Karpas-422 (cell line): ENCODE measurements at regions not wholly inside any gene's neighbourhood (a gene's known extent, or its start where the extent isn't known, plus 50 kb on each side); places are given as distances from the start of the nearest gene placed in this dataset.

ENCODE experiments used
- DNase-seq: peaks from one replicate; pipeline ENCODE4 v3.0.0-alpha.2; 2015
- H2AFZ ChIP-seq: fragments of 200-600 bp; sonication (generic); 2 replicates; pipeline ENCODE4 v1.6.1; 2014; ENCODE audit warnings: antibody characterized with exemption, low read length, mixed read lengths
- H3K27ac ChIP-seq: fragments of 200-600 bp; sonication (generic); 2 replicates; pipeline ENCODE4 v1.5.1; 2014; ENCODE audit warnings: mild to moderate bottlenecking, low read length, moderate library complexity
- H3K27me3 ChIP-seq: fragments of 200-600 bp; sonication (generic); 2 replicates; pipeline ENCODE4 v1.6.1; 2014; ENCODE audit warnings: low read length, mixed read lengths
- H3K36me3 ChIP-seq: fragments of 200-600 bp; sonication (generic); 2 replicates; pipeline ENCODE4 v1.6.1; 2014; ENCODE audit warnings: low read length, mixed read lengths; ENCODE audit not compliant: insufficient read depth
- H3K4me1 ChIP-seq: fragments of 200-600 bp; sonication (generic); 2 replicates; pipeline ENCODE4 v1.6.1; 2014; ENCODE audit warnings: mild to moderate bottlenecking, low read length, mixed read lengths
- H3K4me2 ChIP-seq: fragments of 200-600 bp; sonication (generic); 2 replicates; pipeline ENCODE4 v1.6.1; 2014; ENCODE audit warnings: low read length, low read depth, mild to moderate bottlenecking; ENCODE audit not compliant: poor library complexity, severe bottlenecking
- H3K4me3 ChIP-seq: fragments of 200-600 bp; sonication (generic); 2 replicates; pipeline ENCODE4 v1.5.1; 2014; ENCODE audit warnings: mild to moderate bottlenecking, antibody characterized with exemption, low read length, mixed read lengths
- H3K79me2 ChIP-seq: fragments of 200-600 bp; sonication (generic); 2 replicates; pipeline ENCODE4 v1.6.1; 2014; ENCODE audit warnings: mild to moderate bottlenecking, low read length, mixed read lengths
- H3K9ac ChIP-seq: fragments of 200-600 bp; sonication (generic); 2 replicates; pipeline ENCODE4 v1.6.0; 2014; ENCODE audit warnings: low read length
- H3K9me2 ChIP-seq: fragments of 200-600 bp; sonication (generic), shearing (Covaris generic); replicated peaks from 2 replicates; pipeline ENCODE4 v1.6.0; 2014; ENCODE audit warnings: mild to moderate bottlenecking, low read length, moderate library complexity; ENCODE audit not compliant: insufficient read depth
- H3K9me3 ChIP-seq: fragments of 300-700, 200-600 bp; sonication (generic); 2 replicates; pipeline ENCODE4 v1.6.1; 2014; ENCODE audit warnings: low read length, mixed read lengths
- H4K20me1 ChIP-seq: fragments of 200-600 bp; sonication (generic); 2 replicates; pipeline ENCODE4 v1.6.1; 2014; ENCODE audit warnings: mild to moderate bottlenecking, antibody characterized with exemption, low read length, low read depth; ENCODE audit not compliant: insufficient read depth

- no peak overlapping the region for H3K4me2 ChIP-seq
- H2AFZ ChIP-seq: no peak overlapping the region
- no peak overlapping the region for H3K27ac ChIP-seq
- H3K36me3 ChIP-seq: no peaks in the 10 kb centered on the region
- no peaks in the 10 kb centered on the region for H3K4me1 ChIP-seq
- no peaks in the 10 kb centered on the region for H4K20me1 ChIP-seq
- H3K4me3 ChIP-seq: no peak overlapping the region
- no peak for DNase-seq
- H3K79me2 ChIP-seq: no peaks in the 10 kb centered on the region
- H3K9me3 ChIP-seq: peaks cover 31% of the 10 kb centered on the region
- no peak overlapping the region for H3K9ac ChIP-seq
- no peaks in the 10 kb centered on the region for H3K27me3 ChIP-seq
- H3K9me2 ChIP-seq: no peaks in the 10 kb centered on the region
These were observed 297.4 kb downstream of the ZWINT start for GRCh38 chr10:56063642-56064041.

GRCh38 chr10:56057860-56058259 is 303.2 kb downstream of the ZWINT start:
- Histone ChIP-seq H3K27ac (no peak overlapping the region), H4K20me1 (no peaks in the 10 kb centered on the region), H3K4me3 (no peak overlapping the region), H3K9me2 (no peaks in the 10 kb centered on the region), H3K27me3 (no peaks in the 10 kb centered on the region), H3K9me3 (peaks cover 31% of the 10 kb centered on the region), H2AFZ (no peak overlapping the region), H3K79me2 (no peaks in the 10 kb centered on the region), H3K4me1 (no peaks in the 10 kb centered on the region), H3K36me3 (no peaks in the 10 kb centered on the region), H3K9ac (no peak overlapping the region), H3K4me2 (no peak overlapping the region)
- DNase-seq: no peak

DNA sequence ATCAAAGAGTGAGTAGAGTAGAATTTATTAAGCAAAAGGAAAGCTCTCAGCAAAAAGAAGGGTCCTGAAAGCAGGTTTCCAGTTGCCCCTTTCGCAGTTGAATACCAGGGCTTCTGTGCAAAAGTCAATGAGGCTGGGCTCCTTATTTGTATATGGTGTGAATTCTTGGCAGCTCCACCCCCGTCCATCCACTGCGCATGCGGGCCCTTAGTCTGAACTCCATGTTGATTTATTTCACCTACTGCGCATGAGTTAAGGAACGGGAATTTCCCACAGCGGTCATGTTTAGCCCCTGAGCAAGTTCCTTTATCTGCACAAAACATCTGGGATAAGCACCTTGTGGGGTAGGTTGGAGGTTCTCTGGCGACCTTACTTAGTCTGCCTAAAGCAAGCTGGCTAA is 325.6 kb downstream of the ZWINT start:
- Histone ChIP-seq H3K79me2 (no peaks in the 10 kb centered on the region), H3K36me3 (no peaks in the 10 kb centered on the region), H3K27me3 (no peaks in the 10 kb centered on the region), H3K4me3 (no peak overlapping the region), H3K9me2 (no peaks in the 10 kb centered on the region), H4K20me1 (no peaks in the 10 kb centered on the region), H2AFZ (no peak overlapping the region), H3K9me3 (peaks cover 14% of the 10 kb centered on the region), H3K4me1 (no peaks in the 10 kb centered on the region), H3K9ac (no peak overlapping the region), H3K4me2 (no peak overlapping the region), H3K27ac (no peak overlapping the region)
- no peak for DNase-seq

- Histone ChIP-seq H3K4me1 (no peaks in the 10 kb centered on the region), H3K27me3 (no peaks in the 10 kb centered on the region), H3K4me2 (no peak overlapping the region), H3K9me3 (peaks cover 39% of the 10 kb centered on the region), H4K20me1 (no peaks in the 10 kb centered on the region), H3K36me3 (no peaks in the 10 kb centered on the region), H2AFZ (0 out of 2 replicates have a peak overlapping the region, but pooled peaks have one; percentile 41), H3K9me2 (no peaks in the 10 kb centered on the region), H3K4me3 (no peak overlapping the region), H3K9ac (no peak overlapping the region), H3K79me2 (no peaks in the 10 kb centered on the region), H3K27ac (no peak overlapping the region)
- no peak for DNase-seq
These were observed 332.5 kb downstream of the ZWINT start for GRCh38 chr10:56028298-56029132.

GRCh38 chr10:56012101-56012500 is 349.0 kb downstream of the ZWINT start:
- no peak for DNase-seq
- H3K27ac ChIP-seq: no peak overlapping the region
- H3K9ac ChIP-seq: no peak overlapping the region
- no peaks in the 10 kb centered on the region for H4K20me1 ChIP-seq
- no peaks in the 10 kb centered on the region for H3K4me1 ChIP-seq
- H3K9me2 ChIP-seq: no peaks in the 10 kb centered on the region
- H3K36me3 ChIP-seq: no peaks in the 10 kb centered on the region
- H3K4me2 ChIP-seq: no peak overlapping the region
- H2AFZ ChIP-seq: no peak overlapping the region
- no peaks in the 10 kb centered on the region for H3K27me3 ChIP-seq
- peaks cover 43% of the 10 kb centered on the region for H3K9me3 ChIP-seq
- no peak overlapping the region for H3K4me3 ChIP-seq
- H3K79me2 ChIP-seq: no peaks in the 10 kb centered on the region

DNA sequence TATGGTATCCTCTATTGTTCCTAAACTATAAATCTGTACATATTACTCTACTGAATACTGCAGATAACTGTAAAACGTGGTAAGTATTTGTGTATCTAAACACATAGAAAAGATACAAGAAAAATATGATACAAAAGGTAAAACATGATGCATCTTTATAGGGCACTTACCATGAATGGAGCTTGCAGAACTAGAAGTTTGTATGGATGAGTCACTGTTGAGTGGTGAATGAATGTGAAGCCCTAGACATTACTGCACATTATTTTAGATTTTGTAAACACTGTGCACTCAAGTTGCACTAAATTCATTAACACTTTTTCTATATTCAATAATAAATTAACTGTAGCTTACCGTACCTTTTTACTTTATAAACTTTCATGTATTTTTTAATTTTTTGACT is 357.5 kb downstream of the ZWINT start:
- Histone ChIP-seq H3K36me3 (no peaks in the 10 kb centered on the region), H3K79me2 (no peaks in the 10 kb centered on the region), H3K4me1 (no peaks in the 10 kb centered on the region), H3K4me2 (no peak overlapping the region), H3K9me2 (no peaks in the 10 kb centered on the region), H3K9ac (no peak overlapping the region), H2AFZ (no peak overlapping the region), H4K20me1 (no peaks in the 10 kb centered on the region), H3K27ac (no peak overlapping the region), H3K4me3 (no peak overlapping the region), H3K9me3 (peaks cover 26% of the 10 kb centered on the region), H3K27me3 (no peaks in the 10 kb centered on the region)
- DNase-seq: no peak

DNA sequence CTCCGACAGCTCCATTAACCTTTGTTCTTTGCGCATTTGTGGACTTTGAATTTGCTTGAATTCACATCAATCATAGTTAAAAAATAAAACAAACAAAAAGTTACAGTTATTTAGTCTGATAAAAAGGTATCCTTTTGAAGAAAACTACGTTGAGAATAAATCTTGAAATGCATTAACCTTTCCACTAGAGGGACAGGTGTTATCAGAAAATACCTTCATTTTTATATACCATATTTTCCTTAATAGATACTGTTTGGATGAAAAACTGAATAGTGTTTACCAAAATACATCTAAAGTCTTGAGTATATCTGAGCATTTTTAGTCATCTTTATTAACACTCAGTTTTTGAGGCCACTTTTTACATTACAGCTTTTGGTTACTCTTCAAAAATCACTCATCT is 371.9 kb downstream of the ZWINT start:
- Histone ChIP-seq H3K27me3 (no peaks in the 10 kb centered on the region), H3K4me3 (no peak overlapping the region), H2AFZ (no peak overlapping the region), H3K9ac (no peak overlapping the region), H3K4me2 (no peak overlapping the region), H3K9me2 (no peaks in the 10 kb centered on the region), H3K36me3 (no peaks in the 10 kb centered on the region), H3K79me2 (no peaks in the 10 kb centered on the region), H3K4me1 (no peaks in the 10 kb centered on the region), H3K27ac (no peak overlapping the region), H4K20me1 (no peaks in the 10 kb centered on the region), H3K9me3 (peaks cover 16% of the 10 kb centered on the region)
- no peak for DNase-seq

- Histone ChIP-seq H3K27me3 (no peaks in the 10 kb centered on the region), H3K4me2 (no peak overlapping the region), H3K27ac (no peak overlapping the region), H2AFZ (no peak overlapping the region), H3K9me2 (no peaks in the 10 kb centered on the region), H3K4me3 (no peak overlapping the region), H3K79me2 (no peaks in the 10 kb centered on the region), H3K9ac (no peak overlapping the region), H3K4me1 (no peaks in the 10 kb centered on the region), H4K20me1 (no peaks in the 10 kb centered on the region), H3K36me3 (no peaks in the 10 kb centered on the region), H3K9me3 (peaks cover 12% of the 10 kb centered on the region)
- DNase-seq: no peak
These were observed 381.9 kb downstream of the ZWINT start for GRCh38 chr10:55979203-55979602.
